HEK293 (cell line): ENCODE measurements at regions not wholly inside any gene's neighbourhood (a gene's known extent, or its start where the extent isn't known, plus 50 kb on each side); places are given as distances from the start of the nearest gene placed in this dataset.

Source experiments
- CTCF ChIA-PET: fragments of 350-600 bp; formaldehyde crosslinking; extraction: SDS; loops from one replicate; lab custom pipeline; 2021; ENCODE audit warnings: antibody characterized with exemption; lab: Yijun Ruan, JAX
- POLR2A ChIA-PET: fragments of 300-600 bp; formaldehyde crosslinking; extraction: SDS; loops from one replicate; lab custom pipeline; 2020; ENCODE audit warnings: antibody characterized with exemption, inconsistent platforms; lab: Yijun Ruan, JAX
- H3K27ac ChIP-seq: fragments of 200-500 bp; sonication (Bioruptor generic); 2 replicates; pipeline ENCODE4 v1.5.1; 2014; ENCODE audit warnings: low read depth, low read length, control low read depth, inconsistent platforms; ENCODE audit errors: extremely low read depth
- H3K36me3 ChIP-seq, 2 experiments: fragments of 200-500 bp in 1 of 2; sonication (Bioruptor generic) in 1 of 2; 1 replicate in 1 of 2; 2 replicates in 1 of 2; pipeline ENCODE4 v1.5.1; 2014 to 2017; ENCODE audit warnings: inconsistent platforms in 2 of 2, low read length in 2 of 2; ENCODE audit not compliant: control insufficient read depth in 2 of 2, insufficient read depth in 1 of 2
- H3K4me1 ChIP-seq: fragments of 200-500 bp; sonication (Bioruptor generic); 2 replicates; pipeline ENCODE4 v1.5.1; 2014; ENCODE audit warnings: mild to moderate bottlenecking, low read length, inconsistent platforms; ENCODE audit not compliant: control insufficient read depth, insufficient read depth
- H3K4me3 ChIP-seq: 2 replicates; pipeline ENCODE4 v1.5.1; 2011; ENCODE audit warnings: low read depth, mild to moderate bottlenecking, control low read depth, low read length, moderate library complexity
- H3K9me3 ChIP-seq: fragments of 200-500 bp; sonication (Bioruptor generic); 2 replicates; pipeline ENCODE4 v1.5.1; 2014; ENCODE audit warnings: low read depth, low read length, inconsistent platforms; ENCODE audit not compliant: control insufficient read depth, insufficient read depth
- AEBP2 ChIP-seq: fragments of 450-650 bp; formaldehyde crosslinking; IDR thresholded peaks from 2 replicates; pipeline ENCODE4 v1.5.1; 2016; ENCODE audit warnings: missing biosample characterization, missing genetic modification characterization, borderline replicate concordance
- FEZF1 ChIP-seq: fragments of 450-650 bp; formaldehyde crosslinking; IDR thresholded peaks from 2 replicates; pipeline ENCODE4 v1.5.1; 2016; ENCODE audit warnings: missing biosample characterization, missing genetic modification characterization
- REST ChIP-seq: fragments of 450-650 bp; formaldehyde crosslinking; IDR thresholded peaks from 2 replicates; pipeline ENCODE4 v1.5.1; 2016; ENCODE audit warnings: missing biosample characterization, missing genetic modification characterization
- SP7 ChIP-seq: fragments of 450-650 bp; formaldehyde crosslinking; IDR thresholded peaks from 2 replicates; pipeline ENCODE4 v1.5.1; 2016; ENCODE audit warnings: missing biosample characterization, missing genetic modification characterization
- ZFP37 ChIP-seq: fragments of 450-650 bp; formaldehyde crosslinking; IDR thresholded peaks from 2 replicates; pipeline ENCODE4 v1.5.1; 2016; ENCODE audit warnings: missing biosample characterization, missing genetic modification characterization
- ZNF132 ChIP-seq: fragments of 450-650 bp; formaldehyde crosslinking; IDR thresholded peaks from 2 replicates; pipeline ENCODE4 v1.5.1; 2017; ENCODE audit warnings: missing biosample characterization, missing genetic modification characterization, borderline replicate concordance
- ZNF133 ChIP-seq: fragments of 450-650 bp; formaldehyde crosslinking; IDR thresholded peaks from 2 replicates; pipeline ENCODE4 v1.5.1; 2016; ENCODE audit warnings: missing biosample characterization, missing genetic modification characterization
- ZNF140 ChIP-seq: fragments of 450-650 bp; formaldehyde crosslinking; IDR thresholded peaks from 2 replicates; pipeline ENCODE4 v1.5.1; 2016; ENCODE audit warnings: missing biosample characterization, missing genetic modification characterization
- ZNF16 ChIP-seq: fragments of 450-650 bp; formaldehyde crosslinking; IDR thresholded peaks from 2 replicates; pipeline ENCODE4 v1.5.1; 2016; ENCODE audit warnings: low read depth, missing biosample characterization, missing genetic modification characterization
- ZNF169 ChIP-seq: fragments of 450-650 bp; formaldehyde crosslinking; IDR thresholded peaks from 2 replicates; pipeline ENCODE4 v1.5.1; 2016; ENCODE audit warnings: missing biosample characterization, missing genetic modification characterization
- ZNF221 ChIP-seq: fragments of 450-650 bp; formaldehyde crosslinking; IDR thresholded peaks from 2 replicates; pipeline ENCODE4 v1.5.1; 2017; ENCODE audit warnings: missing biosample characterization, missing genetic modification characterization, borderline replicate concordance
- ZNF394 ChIP-seq: fragments of 450-650 bp; formaldehyde crosslinking; IDR thresholded peaks from 2 replicates; pipeline ENCODE4 v1.5.1; 2016; ENCODE audit warnings: missing biosample characterization, missing genetic modification characterization, mild to moderate bottlenecking, moderate library complexity, borderline replicate concordance
- ZNF404 ChIP-seq: fragments of 450-650 bp; formaldehyde crosslinking; IDR thresholded peaks from 2 replicates; pipeline ENCODE4 v1.5.1; 2017; ENCODE audit warnings: missing biosample characterization, missing genetic modification characterization
- ZNF529 ChIP-seq: fragments of 450-650 bp; formaldehyde crosslinking; IDR thresholded peaks from 2 replicates; pipeline ENCODE4 v1.5.1; 2017; ENCODE audit warnings: missing genetic modification characterization, missing biosample characterization; ENCODE audit not compliant: insufficient replicate concordance
- ZNF555 ChIP-seq: fragments of 450-650 bp; formaldehyde crosslinking; conservative IDR thresholded peaks from 2 replicates; pipeline ENCODE4 v1.5.1; 2017; ENCODE audit warnings: missing biosample characterization, mild to moderate bottlenecking, missing genetic modification characterization, inconsistent platforms
- ZNF585B ChIP-seq: fragments of 450-650 bp; formaldehyde crosslinking; IDR thresholded peaks from 2 replicates; pipeline ENCODE4 v1.5.1; 2016; ENCODE audit warnings: missing biosample characterization, missing genetic modification characterization
- ZNF785 ChIP-seq: fragments of 450-650 bp; formaldehyde crosslinking; IDR thresholded peaks from 2 replicates; pipeline ENCODE4 v1.5.1; 2016; ENCODE audit warnings: missing biosample characterization, missing genetic modification characterization
- ZSCAN16 ChIP-seq: fragments of 450-650 bp; formaldehyde crosslinking; IDR thresholded peaks from 2 replicates; pipeline ENCODE4 v1.5.1; 2016; ENCODE audit warnings: missing biosample characterization, missing genetic modification characterization
- ZSCAN30 ChIP-seq: fragments of 450-650 bp; IDR thresholded peaks from 2 replicates; pipeline ENCODE4 v1.5.1; 2018; ENCODE audit warnings: missing biosample characterization, mild to moderate bottlenecking, missing genetic modification characterization, moderate library complexity
- TF ChIP-seq, protein P1 (sequence below): fragments of 450-650 bp; formaldehyde crosslinking; IDR thresholded peaks from 2 replicates; pipeline ENCODE4 v1.5.1; 2016; ENCODE audit warnings: missing biosample characterization, missing genetic modification characterization

- ChIA-PET POLR2A (no interaction called here), CTCF (interaction anchor here (1.0 kb wide), 1 partner anchor 9 kb away, joined by 4 read pairs; no protein-coding TSS in a partner anchor)
- no peak for TF ChIP-seq ZNF529
- TF ChIP-seq ZNF169 (tag by site-specific recombination): no peak
- no peak for TF ChIP-seq ZNF16
- no peak for TF ChIP-seq ZSCAN30 (tag by site-specific recombination)
- TF ChIP-seq SP7 (tag by site-specific recombination): no peak
- TF ChIP-seq ZNF555: no peak
- TF ChIP-seq ZNF404 (tag by site-specific recombination): no peak
- TF ChIP-seq ZNF785: no peak
- no peak for TF ChIP-seq ZNF132 (tag by site-specific recombination)
- TF ChIP-seq REST (tag by site-specific recombination): no peak
- TF ChIP-seq ZNF221 (tag by site-specific recombination): no peak
- TF ChIP-seq FEZF1 (tag by site-specific recombination): no peak
- no peak overlapping the region for H3K27ac ChIP-seq
- H3K4me1 ChIP-seq: no peaks in the 10 kb centered on the region
- H3K9me3 ChIP-seq: no peaks in the 10 kb centered on the region
- no peaks in the 10 kb centered on the region for H3K36me3 ChIP-seq
- H3K4me3 ChIP-seq: no peak overlapping the region
Measured at GRCh38 chr12:128077917-128078298, 189.1 kb upstream of the TMEM132C start.

- Histone ChIP-seq H3K9me3 (no peaks in the 10 kb centered on the region), H3K27ac (no peak overlapping the region), H3K36me3 (no peaks in the 10 kb centered on the region), H3K4me3 (no peak overlapping the region), H3K4me1 (no peaks in the 10 kb centered on the region)
- POLR2A ChIA-PET: no interaction called here
- CTCF ChIA-PET: interaction anchor here (1.0 kb wide), 1 partner anchor 9 kb away, joined by 4 read pairs; no protein-coding TSS in a partner anchor
- TF ChIP-seq, protein P1, sequence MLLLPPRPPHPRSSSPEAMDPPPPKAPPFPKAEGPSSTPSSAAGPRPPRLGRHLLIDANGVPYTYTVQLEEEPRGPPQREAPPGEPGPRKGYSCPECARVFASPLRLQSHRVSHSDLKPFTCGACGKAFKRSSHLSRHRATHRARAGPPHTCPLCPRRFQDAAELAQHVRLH (tag by site-specific recombination): no peak
- TF ChIP-seq ZNF394 (tag by site-specific recombination) (no peak), ZNF529 (no peak), AEBP2 (tag by site-specific recombination) (no peak), ZNF585B (no peak), ZNF140 (tag by site-specific recombination) (no peak), ZNF133 (no peak), ZFP37 (tag by site-specific recombination) (no peak), ZSCAN16 (tag by site-specific recombination) (no peak)
Measured at GRCh38 chr12:128078301-128078971, 188.5 kb upstream of the TMEM132C start.
